SH-SY5Y (cell line): ENCODE measurements at regions not wholly inside any gene's neighbourhood (a gene's known extent, or its start where the extent isn't known, plus 50 kb on each side); places are given as distances from the start of the nearest gene placed in this dataset.

ENCODE experiments used
- GATA2 ChIP-seq: IDR thresholded peaks from 2 replicates; pipeline ENCODE4 v1.6.1; 2011; ENCODE audit warnings: mild to moderate bottlenecking, low read depth, low read length
- GATA3 ChIP-seq: IDR thresholded peaks from 2 replicates; pipeline ENCODE4 v1.6.1; 2011; ENCODE audit warnings: low read depth, mild to moderate bottlenecking, low read length, moderate library complexity

DNA sequence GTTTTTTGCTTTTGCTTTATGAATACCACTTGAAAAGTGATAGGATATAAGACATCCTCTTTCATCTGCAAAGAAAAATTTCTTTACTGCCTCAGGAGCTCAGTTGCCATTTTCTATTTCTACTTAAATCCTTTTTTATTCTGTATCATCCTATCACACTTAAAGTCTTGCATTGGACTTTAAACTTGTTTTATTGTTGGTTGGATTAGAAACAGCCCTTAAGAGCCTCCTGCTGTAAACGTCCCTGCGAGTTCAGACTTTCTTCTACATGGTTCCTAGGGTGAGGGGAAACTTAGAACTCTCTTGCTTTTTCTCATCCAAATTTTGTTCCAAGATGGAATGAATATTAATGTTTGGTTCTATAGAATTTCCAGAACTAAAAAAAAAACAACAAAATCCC, 234.3 kb downstream of the JRKL start:
- TF ChIP-seq GATA2 (no peak), GATA3 (no peak)

DNA sequence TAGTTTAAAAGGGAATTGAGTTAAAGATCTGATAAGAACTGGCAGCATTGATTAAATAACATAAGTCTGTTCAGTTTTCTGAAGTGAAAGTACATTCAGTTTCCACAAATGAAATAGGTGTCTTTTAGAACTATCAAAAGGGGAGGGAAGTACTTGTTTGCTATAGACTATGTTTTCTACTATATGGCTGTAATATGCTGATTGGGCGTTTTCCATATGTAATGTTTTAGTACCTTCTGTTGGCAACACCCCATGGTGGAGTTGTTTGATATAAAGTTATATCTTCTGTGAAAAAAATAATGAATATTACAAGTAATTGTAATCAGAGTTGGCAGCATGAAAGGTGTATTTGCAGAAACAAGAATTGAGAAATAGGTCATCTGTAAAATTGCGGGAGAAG, 237.6 kb downstream of the JRKL start:
- TF ChIP-seq GATA3: no peak
- TF ChIP-seq GATA2: no peak

DNA sequence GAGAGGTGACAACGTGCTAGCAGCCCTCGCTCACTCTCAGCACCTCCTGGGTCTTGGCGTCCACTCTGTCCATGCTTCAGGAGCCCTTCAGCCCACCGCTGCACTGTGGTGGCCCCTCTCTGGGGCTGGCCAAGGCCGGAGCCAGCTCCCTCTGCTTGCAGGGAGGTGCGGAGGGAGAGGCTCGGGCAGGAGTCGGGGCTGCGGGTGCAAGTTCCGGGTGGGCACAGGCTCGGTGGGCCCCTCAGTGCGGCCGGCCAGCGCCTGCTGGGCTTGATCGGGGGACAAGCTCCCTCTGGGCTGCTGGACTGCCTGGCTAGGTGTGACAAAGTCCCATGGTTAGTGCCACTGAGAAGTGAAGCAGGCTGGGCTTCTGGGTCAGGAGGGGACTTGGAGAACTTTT, 245.8 kb downstream of the JRKL start:
- TF ChIP-seq GATA2 (no peak), GATA3 (no peak)

GRCh38 chr11:96641261-96641660, 251.4 kb downstream of the JRKL start:
- TF ChIP-seq GATA3: no peak
- TF ChIP-seq GATA2: no peak

- no peak for TF ChIP-seq GATA2
- TF ChIP-seq GATA3: no peak
Measured at GRCh38 chr11:96642583-96642982, 252.8 kb downstream of the JRKL start.

DNA sequence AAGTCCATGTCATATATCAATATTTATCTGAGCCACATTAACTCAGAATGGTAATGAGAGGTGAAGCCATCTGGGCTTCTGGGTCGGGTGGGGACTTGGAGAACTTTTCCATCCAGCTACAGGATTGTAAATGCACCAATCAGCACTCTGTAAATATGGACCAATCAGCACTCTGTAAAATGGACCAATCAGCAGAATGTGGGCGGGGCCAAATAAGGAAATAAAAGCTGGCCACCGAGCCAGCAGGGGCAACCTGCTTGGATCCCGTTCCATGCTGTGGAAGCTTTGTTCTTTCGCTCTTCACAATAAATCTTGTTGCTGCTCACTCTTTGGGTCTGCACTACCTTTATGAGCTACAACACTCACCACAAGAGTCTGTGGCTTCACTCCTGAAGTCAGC, 253.4 kb downstream of the JRKL start:
- TF ChIP-seq GATA3: no peak
- TF ChIP-seq GATA2: no peak

DNA sequence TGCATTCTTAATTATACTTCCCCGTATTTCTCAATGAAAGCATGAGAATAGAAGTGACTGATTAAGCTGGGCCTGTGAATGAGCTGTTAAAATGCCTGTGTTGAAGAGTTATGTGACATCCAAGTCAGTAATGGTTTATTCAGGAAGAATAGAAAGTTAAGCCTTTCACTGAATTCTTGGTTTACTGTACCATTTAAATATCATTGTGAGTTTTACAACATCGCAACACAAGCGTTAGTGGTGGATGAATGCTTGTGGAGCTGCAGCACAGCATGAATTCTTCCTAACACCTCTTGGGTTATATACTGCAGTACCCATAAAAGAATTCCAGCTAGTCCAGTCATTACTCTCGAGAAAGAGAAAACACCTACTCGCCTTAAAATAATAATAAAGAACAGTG, 257.8 kb downstream of the JRKL start:
- TF ChIP-seq GATA3 (no peak), GATA2 (no peak)

- TF ChIP-seq GATA3 (no peak), GATA2 (no peak)
Measured at GRCh38 chr11:96648991-96649390, 259.2 kb downstream of the JRKL start.

DNA sequence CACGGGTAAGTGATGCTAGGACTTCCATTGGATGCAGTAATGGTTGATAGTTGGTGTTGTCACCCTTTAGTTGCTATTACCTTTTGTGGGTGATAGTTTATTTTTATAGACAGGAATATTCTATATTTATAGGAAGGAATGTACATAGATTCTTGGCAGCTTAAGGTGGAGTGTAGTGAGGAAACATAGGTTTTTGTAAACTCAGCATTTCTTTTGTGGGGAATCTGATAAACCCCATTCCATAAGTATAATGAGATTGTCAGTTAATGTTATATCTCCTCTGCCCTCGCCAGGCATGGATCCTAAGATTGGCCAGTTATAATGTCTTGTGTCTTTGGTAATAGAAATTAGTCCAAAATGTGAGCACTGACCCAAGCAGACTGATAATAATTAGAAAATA, 262.7 kb downstream of the JRKL start:
- TF ChIP-seq GATA2: no peak
- TF ChIP-seq GATA3: no peak

- TF ChIP-seq GATA3: no peak
- no peak for TF ChIP-seq GATA2
Measured at GRCh38 chr11:96655474-96655873, 265.7 kb downstream of the JRKL start.

GRCh38 chr11:96658436-96658835, 268.6 kb downstream of the JRKL start:
- TF ChIP-seq GATA2 (no peak), GATA3 (no peak)

DNA sequence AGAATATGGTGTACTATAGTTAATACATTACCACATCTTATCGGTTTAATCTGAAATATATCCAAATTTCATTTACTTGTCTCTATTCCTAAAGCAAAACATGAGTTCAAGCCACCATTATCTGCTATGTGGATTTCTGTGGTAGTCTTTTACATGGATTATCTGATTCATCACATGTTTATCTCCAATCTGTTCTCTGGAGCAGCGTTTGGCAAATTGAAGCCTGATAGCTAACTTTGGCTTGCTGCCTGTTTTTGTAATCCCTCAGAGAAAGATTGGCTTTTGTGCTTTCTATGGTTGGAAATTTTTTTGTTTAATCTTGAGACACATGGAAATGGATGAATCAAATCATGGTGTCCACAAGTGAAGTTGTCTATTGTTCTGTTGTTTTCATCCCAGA, 274.3 kb downstream of the JRKL start:
- TF ChIP-seq GATA2 (peak; percentile 83), GATA3 (peak; percentile 86)

DNA sequence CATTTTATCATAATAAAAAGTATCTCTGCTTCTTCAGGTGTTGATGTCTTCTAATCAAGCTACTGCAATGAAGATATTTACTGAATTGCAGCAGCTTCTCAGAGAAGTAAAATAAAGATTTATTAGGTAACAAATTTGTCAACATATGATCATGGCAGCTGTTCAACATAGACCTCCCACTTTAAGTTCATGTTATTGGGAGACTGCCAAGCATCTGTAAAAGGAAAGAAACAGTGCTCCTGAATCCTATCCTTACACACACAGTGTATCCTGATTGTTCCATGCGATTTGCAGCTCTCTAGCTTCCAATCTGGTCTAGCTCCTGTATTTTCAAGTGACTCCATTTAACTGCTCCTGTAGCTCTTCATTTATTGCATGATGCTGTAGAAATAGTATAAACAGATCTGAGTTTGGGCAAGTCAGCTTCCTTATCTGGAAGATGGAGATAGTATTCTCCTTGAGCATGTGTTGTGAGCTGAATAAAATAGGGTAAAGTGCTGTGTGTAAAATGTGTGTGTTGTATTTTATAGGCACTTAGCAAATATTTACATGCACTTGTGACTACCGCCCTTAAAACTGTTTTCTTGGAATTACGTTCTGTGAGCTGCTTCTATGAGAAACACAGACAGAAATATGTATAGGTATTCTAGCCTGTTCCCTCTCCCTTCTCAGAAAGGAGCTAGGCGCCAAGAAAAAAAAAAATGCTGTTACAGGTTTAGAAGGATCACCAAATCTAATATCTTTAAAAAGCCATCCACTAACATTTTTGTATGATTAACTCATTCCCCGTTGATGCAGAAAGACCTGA, 290.6 kb downstream of the JRKL start:
- TF ChIP-seq GATA3 (no peak), GATA2 (no peak)

DNA sequence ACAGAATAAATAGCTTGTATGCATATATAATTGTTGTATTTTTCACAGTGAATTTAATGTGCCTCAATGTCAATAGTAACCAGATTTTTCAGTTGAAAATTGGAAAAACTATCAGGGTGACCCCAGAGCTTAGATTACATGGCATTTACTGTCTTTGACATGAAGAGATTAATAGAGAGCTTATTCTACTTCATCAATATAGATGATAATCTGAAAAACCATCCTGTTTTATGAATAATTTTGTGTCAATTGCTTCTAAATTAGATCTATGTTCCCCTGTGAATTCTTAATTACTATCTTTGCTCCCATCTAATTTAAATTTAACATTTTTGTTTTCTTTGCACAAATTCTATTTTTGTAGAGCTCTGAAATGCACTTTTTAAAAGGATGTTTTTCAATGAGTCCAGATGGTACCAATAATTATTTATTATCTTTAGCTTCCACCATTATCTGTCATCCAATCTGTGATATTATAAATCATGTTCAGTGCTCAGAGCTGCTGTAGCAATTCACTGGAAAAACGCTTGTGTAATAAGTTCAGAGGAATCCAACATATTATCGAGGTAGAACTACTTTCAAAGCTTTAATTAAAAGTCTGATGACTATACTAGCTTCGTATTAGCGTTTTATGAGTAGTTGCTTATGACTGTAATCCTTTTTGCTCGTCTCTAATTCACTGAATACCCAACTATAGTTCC, 291.4 kb downstream of the JRKL start:
- TF ChIP-seq GATA2 (0 out of 2 replicates have a peak, but pooled peaks have one; percentile 7), GATA3 (no peak)

DNA sequence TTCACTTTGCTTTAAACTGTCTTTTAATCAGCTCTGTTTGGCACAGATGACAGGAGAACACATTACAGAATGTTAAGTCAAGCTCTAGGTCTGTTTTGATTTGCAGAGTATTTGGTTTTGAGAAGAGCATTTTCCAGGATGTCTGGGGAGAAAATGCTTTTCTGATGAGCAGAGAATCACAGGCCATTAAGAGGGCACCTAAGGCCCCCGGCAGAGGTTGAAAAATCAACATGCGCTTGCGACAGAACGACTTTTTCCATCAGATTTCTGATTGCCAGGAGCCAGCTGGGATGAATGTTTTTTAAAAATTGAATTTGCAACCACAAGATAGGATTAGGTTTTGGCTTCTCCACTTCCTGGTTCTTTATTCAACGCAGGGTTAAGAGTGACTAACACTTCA, 304.5 kb downstream of the JRKL start:
- TF ChIP-seq GATA2 (peak; percentile 72), GATA3 (no peak)

GRCh38 chr11:96696731-96697130, 306.9 kb downstream of the JRKL start:
- TF ChIP-seq GATA3 (no peak), GATA2 (no peak)
